ENCODE measurements at regions not wholly inside any gene's neighbourhood (a gene's known extent, or its start where the extent isn't known, plus 50 kb on each side); places are given as distances from the start of the nearest gene placed in this dataset.

GRCh38 chr10:75294866-75295701, 59.3 kb upstream of the COMTD1 start:
- H3K4me3 ChIP-seq, result peak overlapping the region; percentile 61
- ChIA-PET CTCF (interaction anchor here (0.6 to 1.2 kb wide), 3 partner anchors 22 to 59 kb away, joined by 3 to 5 read pairs (median 4); partner anchors contain the start of gene COMTD1), POLR2A (ENCODE audit: unreplicated experiment) (interaction anchor here (0.5 to 0.7 kb wide), 4 partner anchors 32 to 434 kb away, joined by 3 to 6 read pairs (median 4); no protein-coding TSS in a partner anchor)
- H3K9me3 ChIP-seq (ENCODE audit: insufficient read depth, low read depth), result peaks cover 3% of the 10 kb centered on the region
- no peaks in the 10 kb centered on the region for H3K27me3 ChIP-seq (ENCODE audit: insufficient read depth, low read depth)
- TF ChIP-seq EZH2 (IDR thresholded peaks at IDR 0.05; ENCODE audit: low read depth) (no peak), CTCF (conservative IDR thresholded peaks at IDR 0.05) (0 out of 2 replicates have a peak, but pooled peaks have one; percentile 17)
- no peaks in the 10 kb centered on the region; the same call in 1 of the 2 replicates for H3K36me3 ChIP-seq (ENCODE audit: low read depth)
- DNase-seq, result peak; percentile 81 to 97
- peaks cover 50% of the 10 kb centered on the region for H3K4me1 ChIP-seq (replicated peaks; ENCODE audit: insufficient read depth)
- H3K27ac ChIP-seq, result peak overlapping the region; percentile 98
- H3F3A ChIP-seq (ENCODE audit: insufficient read depth, low read depth), result peaks cover 50% of the 10 kb centered on the region
- no peaks in the 10 kb centered on the region for H4K20me1 ChIP-seq (ENCODE audit: insufficient read depth)
- no TSS peak for BruUV-seq (replicated peaks)
- intact Hi-C loops (cut with micrococcal nuclease; ENCODE audit: unreplicated experiment), result loop anchor here (1.0 to 10.0 kb wide), 6 partner anchors 18 to 100 kb away; no protein-coding TSS in a partner anchor
- H3K79me2 ChIP-seq (ENCODE audit: low read depth), result peaks cover 19% of the 10 kb centered on the region
- peak overlapping the region; percentile 5; the same call in 1 of the 2 replicates for H2AFZ ChIP-seq
- H3K9me2 ChIP-seq (ENCODE audit: insufficient read depth), result no peaks in the 10 kb centered on the region
- H3K4me2 ChIP-seq, result peak overlapping the region; percentile 93

GRCh38 chr10:75294518-75294865, 58.7 kb upstream of the COMTD1 start:
- peaks cover 50% of the 10 kb centered on the region for H3F3A ChIP-seq (ENCODE audit: insufficient read depth, low read depth)
- H4K20me1 ChIP-seq (ENCODE audit: insufficient read depth), result no peaks in the 10 kb centered on the region
- peak in 1 of 2 experiments; percentile 69 for DNase-seq
- TF ChIP-seq CTCF (conservative IDR thresholded peaks at IDR 0.05), result no peak
- no peak for TF ChIP-seq EZH2 (IDR thresholded peaks at IDR 0.05; ENCODE audit: low read depth)
- POLR2A ChIA-PET (ENCODE audit: unreplicated experiment), result no interaction called here
- peak overlapping the region; percentile 93 for H3K4me2 ChIP-seq
- no peaks in the 10 kb centered on the region for H3K9me2 ChIP-seq (ENCODE audit: insufficient read depth)
- no peaks in the 10 kb centered on the region for H3K27me3 ChIP-seq (ENCODE audit: insufficient read depth, low read depth)
- H3K79me2 ChIP-seq (ENCODE audit: low read depth), result peaks cover 19% of the 10 kb centered on the region
- peaks cover 7% of the 10 kb centered on the region for H3K9me3 ChIP-seq (ENCODE audit: insufficient read depth, low read depth)
- intact Hi-C loops (cut with micrococcal nuclease; ENCODE audit: unreplicated experiment), result loop anchor here (2.0 to 10.0 kb wide), 4 partner anchors 18 to 100 kb away; no protein-coding TSS in a partner anchor
- peak overlapping the region; percentile 37; the same call in 1 of the 2 replicates for H2AFZ ChIP-seq
- H3K36me3 ChIP-seq (ENCODE audit: low read depth), result no peaks in the 10 kb centered on the region; the same call in 1 of the 2 replicates
- BruUV-seq (replicated peaks), result no TSS peak
- CTCF ChIA-PET, result no interaction called here
- H3K4me1 ChIP-seq (replicated peaks; ENCODE audit: insufficient read depth), result peaks cover 50% of the 10 kb centered on the region
- peak overlapping the region; percentile 61 for H3K4me3 ChIP-seq
- peak overlapping the region; percentile 98 for H3K27ac ChIP-seq

- Histone ChIP-seq H3K9me3 (ENCODE audit: insufficient read depth, low read depth) (peaks cover 7% of the 10 kb centered on the region; the same call in 1 of the 2 replicates), H3K4me1 (replicated peaks; ENCODE audit: insufficient read depth) (peaks cover 50% of the 10 kb centered on the region), H3K4me2 (peak overlapping the region; percentile 93), H3K27me3 (ENCODE audit: insufficient read depth, low read depth) (no peaks in the 10 kb centered on the region), H3K9me2 (ENCODE audit: insufficient read depth) (no peaks in the 10 kb centered on the region), H3K79me2 (ENCODE audit: low read depth) (peaks cover 19% of the 10 kb centered on the region), H2AFZ (0 out of 2 replicates have a peak overlapping the region, but pooled peaks have one; percentile 37), H3K4me3 (peak overlapping the region; percentile 61), H3F3A (ENCODE audit: insufficient read depth, low read depth) (peaks cover 50% of the 10 kb centered on the region), H3K36me3 (ENCODE audit: low read depth) (no peaks in the 10 kb centered on the region; the same call in 1 of the 2 replicates), H3K27ac (peak overlapping the region; percentile 98), H4K20me1 (ENCODE audit: insufficient read depth) (no peaks in the 10 kb centered on the region)
- intact Hi-C loops (cut with micrococcal nuclease; ENCODE audit: unreplicated experiment), result loop anchor here (2.0 to 10.0 kb wide), 4 partner anchors 17 to 101 kb away; no protein-coding TSS in a partner anchor
- BruUV-seq (replicated peaks), result no TSS peak
- no peak for TF ChIP-seq CTCF (conservative IDR thresholded peaks at IDR 0.05)
- TF ChIP-seq EZH2 (IDR thresholded peaks at IDR 0.05; ENCODE audit: low read depth), result no peak
- ChIA-PET POLR2A (ENCODE audit: unreplicated experiment) (interaction anchor here (0.6 kb wide), 1 partner anchor 61 kb away, joined by 3 read pairs; no protein-coding TSS in a partner anchor), CTCF (no interaction called here)
- DNase-seq, result peak in 1 of 2 experiments; percentile 90
Measured at GRCh38 chr10:75294031-75294437, 58.3 kb upstream of the COMTD1 start.
